ENCODE measurements at regions not wholly inside any gene's neighbourhood (a gene's known extent, or its start where the extent isn't known, plus 50 kb on each side); places are given as distances from the start of the nearest gene placed in this dataset.

- Histone ChIP-seq H3K4me1 (ENCODE audit: control insufficient read depth in 1 of 2, insufficient read depth in 2 of 2, low read length in 2 of 2) (peaks cover 35 to 40% of the 10 kb centered on the region in 2 donors), H3K36me3 (replicated peaks in 1 of 2; ENCODE audit: control insufficient read depth in 1 of 2, insufficient read depth in 2 of 2, low read length in 2 of 2) (no peaks in the 10 kb centered on the region), H3K79me2 (ENCODE audit: insufficient read depth, low read length) (no peaks in the 10 kb centered on the region), H4K20me1 (ENCODE audit: insufficient read depth, low read length) (no peaks in the 10 kb centered on the region), H2AFZ (ENCODE audit: insufficient read depth, low read depth, low read length, poor library complexity, severe bottlenecking) (no peak overlapping the region), H3K27ac (ENCODE audit: low read depth in 1 of 2, low read length in 2 of 2) (no peak overlapping the region), H3K9me3 (replicated peaks in 1 of 2; ENCODE audit: control insufficient read depth in 1 of 2, insufficient read depth in 1 of 2, low read length in 2 of 2) (no peaks in the 10 kb centered on the region), H3K9ac (ENCODE audit: insufficient read depth, low read length, poor library complexity, severe bottlenecking) (no peak overlapping the region), H3K27me3 (ENCODE audit: control insufficient read depth in 2 of 2, insufficient read depth in 2 of 2, low read length in 2 of 2) (no peaks in the 10 kb centered on the region), H3K4me3 (replicated peaks in 1 of 3; ENCODE audit: low read depth in 2 of 3, low read length in 3 of 3) (no peak overlapping the region), H3K4me2 (replicated peaks; ENCODE audit: extremely low read depth, low read length, poor library complexity, severe bottlenecking) (no peak overlapping the region)
- Mint-ChIP-seq H3K4me3 (no peak overlapping the region), H3K4me1 (peaks cover 38% of the 10 kb centered on the region), H3K27ac (peak overlapping the region in 3 of 7 donors; percentile 13 to 47 (median 32)), H3K27me3 (ENCODE audit: low read depth in 3 of 3) (no peaks in the 10 kb centered on the region), H3K9me3 (no peaks in the 10 kb centered on the region), H3K36me3 (no peaks in the 10 kb centered on the region)
- intact Hi-C loops (cut with micrococcal nuclease) = no loop called here
- TF ChIP-seq, protein P1, sequence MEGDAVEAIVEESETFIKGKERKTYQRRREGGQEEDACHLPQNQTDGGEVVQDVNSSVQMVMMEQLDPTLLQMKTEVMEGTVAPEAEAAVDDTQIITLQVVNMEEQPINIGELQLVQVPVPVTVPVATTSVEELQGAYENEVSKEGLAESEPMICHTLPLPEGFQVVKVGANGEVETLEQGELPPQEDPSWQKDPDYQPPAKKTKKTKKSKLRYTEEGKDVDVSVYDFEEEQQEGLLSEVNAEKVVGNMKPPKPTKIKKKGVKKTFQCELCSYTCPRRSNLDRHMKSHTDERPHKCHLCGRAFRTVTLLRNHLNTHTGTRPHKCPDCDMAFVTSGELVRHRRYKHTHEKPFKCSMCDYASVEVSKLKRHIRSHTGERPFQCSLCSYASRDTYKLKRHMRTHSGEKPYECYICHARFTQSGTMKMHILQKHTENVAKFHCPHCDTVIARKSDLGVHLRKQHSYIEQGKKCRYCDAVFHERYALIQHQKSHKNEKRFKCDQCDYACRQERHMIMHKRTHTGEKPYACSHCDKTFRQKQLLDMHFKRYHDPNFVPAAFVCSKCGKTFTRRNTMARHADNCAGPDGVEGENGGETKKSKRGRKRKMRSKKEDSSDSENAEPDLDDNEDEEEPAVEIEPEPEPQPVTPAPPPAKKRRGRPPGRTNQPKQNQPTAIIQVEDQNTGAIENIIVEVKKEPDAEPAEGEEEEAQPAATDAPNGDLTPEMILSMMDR (IDR thresholded peaks at IDR 0.05) = no peak
- no peak for DNase-seq
- WGBS (ENCODE audit: insufficient coverage) = no CpG with 5 or more reads among the region's 1 CpG
Observed at GRCh38 chr1:56426587-56427381, 152.6 kb downstream of the PLPP3 start.

- Histone ChIP-seq H3K27me3 (ENCODE audit: control insufficient read depth in 2 of 2, insufficient read depth in 2 of 2, low read length in 2 of 2) (no peaks in the 10 kb centered on the region), H2AFZ (ENCODE audit: insufficient read depth, low read depth, low read length, poor library complexity, severe bottlenecking) (no peak overlapping the region), H4K20me1 (ENCODE audit: insufficient read depth, low read length) (no peaks in the 10 kb centered on the region), H3K36me3 (replicated peaks in 1 of 2; ENCODE audit: control insufficient read depth in 1 of 2, insufficient read depth in 2 of 2, low read length in 2 of 2) (no peaks in the 10 kb centered on the region), H3K4me2 (replicated peaks; ENCODE audit: extremely low read depth, low read length, poor library complexity, severe bottlenecking) (peak overlapping the region; percentile 63), H3K9ac (ENCODE audit: insufficient read depth, low read length, poor library complexity, severe bottlenecking) (peak overlapping the region; percentile 22), H3K27ac (ENCODE audit: low read depth in 1 of 2, low read length in 2 of 2) (peak overlapping the region; percentile 67 to 95), H3K4me1 (ENCODE audit: control insufficient read depth in 1 of 2, insufficient read depth in 2 of 2, low read length in 2 of 2) (peaks cover 35 to 40% of the 10 kb centered on the region in 2 donors), H3K4me3 (replicated peaks in 1 of 3; ENCODE audit: low read depth in 2 of 3, low read length in 3 of 3) (peak overlapping the region in 1 of 3 experiments; percentile 57), H3K9me3 (replicated peaks in 1 of 2; ENCODE audit: control insufficient read depth in 1 of 2, insufficient read depth in 1 of 2, low read length in 2 of 2) (no peaks in the 10 kb centered on the region), H3K79me2 (ENCODE audit: insufficient read depth, low read length) (no peaks in the 10 kb centered on the region)
- 11% methylated on average over 3 of the region's 3 CpGs for WGBS (ENCODE audit: insufficient coverage)
- TF ChIP-seq, protein P1 (IDR thresholded peaks at IDR 0.05) = no peak
- no peaks in the 10 kb centered on the region for H3K9me3 Mint-ChIP-seq
- H3K27ac Mint-ChIP-seq = peak overlapping the region; percentile 87 to 98 (median 96)
- H3K27me3 Mint-ChIP-seq (ENCODE audit: low read depth in 3 of 3) = no peaks in the 10 kb centered on the region
- H3K36me3 Mint-ChIP-seq = no peaks in the 10 kb centered on the region
- no peak for DNase-seq
- peaks cover 38% of the 10 kb centered on the region for H3K4me1 Mint-ChIP-seq
- peak overlapping the region in 1 of 2 donors; percentile 6 for H3K4me3 Mint-ChIP-seq
- intact Hi-C loops (cut with micrococcal nuclease) = no loop called here
Observed at GRCh38 chr1:56425494-56426037, 153.8 kb downstream of the PLPP3 start.

Measured in CD14-positive monocyte (primary cell).